HG02623 (cell line): ENCODE measurements at regions not wholly inside any gene's neighbourhood (a gene's known extent, or its start where the extent isn't known, plus 50 kb on each side); places are given as distances from the start of the nearest gene placed in this dataset.

ENCODE experiments used
- ATAC-seq: cut with Tn5 transposase; IDR thresholded peaks from one replicate; pipeline ENCODE4 v1.9.1; 2021; ENCODE audit warnings: moderate library complexity; ENCODE audit not compliant: unreplicated experiment

GRCh38 chr11:119496997-119497396, 74.0 kb upstream of the THY1 start:
- ATAC-seq = no peak

GRCh38 chr11:119496469-119496868, 73.5 kb upstream of the THY1 start:
- no peak for ATAC-seq

- no peak for ATAC-seq
Measured at GRCh38 chr11:119493712-119494111, 70.7 kb upstream of the THY1 start.

- no peak for ATAC-seq
Measured at GRCh38 chr11:119491753-119492510, 69.0 kb upstream of the THY1 start.

- ATAC-seq = no peak
Measured at GRCh38 chr11:119490253-119491006, 67.5 kb upstream of the THY1 start.

- ATAC-seq = no peak
Measured at GRCh38 chr11:119489087-119489486, 66.1 kb upstream of the THY1 start.

GRCh38 chr11:119488256-119488995, 65.5 kb upstream of the THY1 start:
- no peak for ATAC-seq

- ATAC-seq = no peak
Measured at GRCh38 chr11:119486691-119487259, 63.8 kb upstream of the THY1 start.

GRCh38 chr11:119486016-119486415, 63.0 kb upstream of the THY1 start:
- no peak for ATAC-seq

GRCh38 chr11:119484741-119485605, 62.0 kb upstream of the THY1 start:
- ATAC-seq = no peak

- no peak for ATAC-seq
Measured at GRCh38 chr11:119483881-119484371, 61.0 kb upstream of the THY1 start.

GRCh38 chr11:119483341-119483880, 60.4 kb upstream of the THY1 start:
- no peak for ATAC-seq

- ATAC-seq = no peak
Measured at GRCh38 chr11:119482521-119483011, 59.6 kb upstream of the THY1 start.

GRCh38 chr11:119481667-119482400, 58.9 kb upstream of the THY1 start:
- ATAC-seq = no peak

- no peak for ATAC-seq
Measured at GRCh38 chr11:119481021-119481666, 58.2 kb upstream of the THY1 start.

GRCh38 chr11:119480380-119481020, 57.5 kb upstream of the THY1 start:
- no peak for ATAC-seq

- ATAC-seq = no peak
Measured at GRCh38 chr11:119479685-119480275, 56.8 kb upstream of the THY1 start.
